ENCODE measurements at regions not wholly inside any gene's neighbourhood (a gene's known extent, or its start where the extent isn't known, plus 50 kb on each side); places are given as distances from the start of the nearest gene placed in this dataset.

DNA sequence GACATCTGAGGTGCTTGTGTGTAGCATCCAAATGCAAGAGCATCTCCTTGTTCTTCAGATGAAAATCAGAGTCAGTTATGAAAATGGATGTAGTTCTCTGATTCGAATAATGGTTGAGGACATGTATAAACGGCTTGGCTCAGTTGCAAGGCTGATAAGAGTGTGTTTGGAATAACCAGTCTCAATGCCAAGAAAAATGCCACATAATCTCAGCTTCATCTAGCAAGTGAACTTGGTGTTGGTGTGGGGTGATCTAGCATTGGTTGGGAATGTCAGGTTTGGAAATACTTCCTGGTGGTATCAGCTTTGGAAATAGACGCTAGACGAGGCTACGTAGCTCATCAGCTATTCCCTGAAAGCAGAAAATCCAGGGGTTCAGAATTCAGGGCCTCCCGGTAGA, 362.0 kb downstream of the FGF9 start:
- no peak overlapping the region for H3K4me3 ChIP-seq (ENCODE audit: low read length)
- no peak for DNase-seq (ENCODE audit: low read depth)
- no peak for TF ChIP-seq CTCF (conservative IDR thresholded peaks at IDR 0.05; ENCODE audit: low read length)

DNA sequence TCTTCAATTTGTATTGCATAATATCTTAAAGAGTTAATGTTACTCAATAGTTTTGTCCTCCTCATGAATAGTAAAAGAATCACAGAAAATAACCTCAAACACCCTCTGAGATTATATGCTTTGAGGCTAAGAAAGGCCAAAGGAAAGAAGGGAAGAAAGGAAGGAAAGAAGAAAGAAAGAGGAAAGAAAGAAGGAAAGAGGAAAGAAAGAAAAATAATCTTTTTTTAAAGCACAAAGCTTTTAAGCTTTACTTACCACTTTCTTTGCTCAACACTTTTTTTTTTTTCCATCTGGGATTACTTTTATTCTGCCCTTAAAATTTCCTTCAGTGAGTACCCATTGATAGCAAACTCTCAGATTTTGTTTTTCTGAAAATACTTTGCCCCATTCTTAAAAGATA, 369.1 kb downstream of the FGF9 start:
- no peak for DNase-seq (ENCODE audit: low read depth)
- no peak for TF ChIP-seq CTCF (conservative IDR thresholded peaks at IDR 0.05; ENCODE audit: low read length)
- H3K4me3 ChIP-seq (ENCODE audit: low read length), result no peak overlapping the region

GRCh38 chr13:22040810-22041364, 370.0 kb downstream of the FGF9 start:
- peak overlapping the region; percentile 38 for H3K4me3 ChIP-seq (ENCODE audit: low read length)
- TF ChIP-seq CTCF (conservative IDR thresholded peaks at IDR 0.05; ENCODE audit: low read length), result no peak
- DNase-seq (ENCODE audit: low read depth), result no peak

GRCh38 chr13:22041741-22042140, 370.9 kb downstream of the FGF9 start:
- no peak for TF ChIP-seq CTCF (conservative IDR thresholded peaks at IDR 0.05; ENCODE audit: low read length)
- no peak overlapping the region for H3K4me3 ChIP-seq (ENCODE audit: low read length)
- no peak for DNase-seq (ENCODE audit: low read depth)

GRCh38 chr13:22047082-22047784, 376.4 kb downstream of the FGF9 start:
- TF ChIP-seq CTCF (conservative IDR thresholded peaks at IDR 0.05; ENCODE audit: low read length), result no peak

GRCh38 chr13:22047785-22048104, 376.9 kb downstream of the FGF9 start:
- DNase-seq (ENCODE audit: low read depth), result no peak
- no peak for TF ChIP-seq CTCF (conservative IDR thresholded peaks at IDR 0.05; ENCODE audit: low read length)
- no peak overlapping the region for H3K4me3 ChIP-seq (ENCODE audit: low read length)

More at GRCh38 chr13:22047082-22047784, 376.4 kb downstream of the FGF9 start:
- no peak overlapping the region for H3K4me3 ChIP-seq (ENCODE audit: low read length)
- DNase-seq (ENCODE audit: low read depth), result no peak

GRCh38 chr13:22049384-22049783, 378.5 kb downstream of the FGF9 start:
- DNase-seq (ENCODE audit: low read depth), result peak; percentile 38
- TF ChIP-seq CTCF (conservative IDR thresholded peaks at IDR 0.05; ENCODE audit: low read length), result no peak
- no peak overlapping the region for H3K4me3 ChIP-seq (ENCODE audit: low read length)

All from AG10803 (cell line).